T-cell (primary cell): ENCODE measurements at regions not wholly inside any gene's neighbourhood (a gene's known extent, or its start where the extent isn't known, plus 50 kb on each side); places are given as distances from the start of the nearest gene placed in this dataset.
"Not testable (repeated sequence)": the region's sequence is repeated elsewhere in the genome, so short reads cannot be mapped to it uniquely, and the experiment has no call there.

ENCODE experiments used
- ATAC-seq, 4 experiments: fragments of 200-7000 bp in 3 of 4; fragments of 150-1000 bp in 1 of 4; cut with Tn5 transposase; replicated peaks in 1 of 4; 1 replicate in 3 of 4; 2 replicates in 1 of 4; pipeline ENCODE4 v1.10.0; 2021; ENCODE audit warnings: moderate library complexity in 3 of 4, mild to moderate bottlenecking in 2 of 4, moderate number of reproducible peaks in 1 of 4
- CTCF ChIA-PET, 2 donors: fragments of 300-600 bp; sonication (Branson Sonifier 250); formaldehyde crosslinking; loops; one replicate each; lab custom pipeline; 2022; ENCODE audit warnings: antibody characterized with exemption in 2 of 2; lab: Charles Lee
- POLR2A ChIA-PET, 2 donors: fragments of 300-600 bp; sonication (Branson Sonifier 250); formaldehyde crosslinking; loops; one replicate each; lab custom pipeline; 2022; ENCODE audit warnings: antibody characterized with exemption in 2 of 2; lab: Charles Lee
- DNase-seq, 35 experiments: peaks; one replicate each; pipeline versions ENCODE4 v3.0.0 to v3.0.0-alpha.2; 2013 to 2023
- H3K27ac ChIP-seq: one replicate; pipeline ENCODE4 v1.5.1; 2013; ENCODE audit warnings: low read length
- H3K27me3 ChIP-seq, 2 experiments: replicated peaks in 1 of 2; 1 replicate in 1 of 2; 2 replicates in 1 of 2; pipeline versions ENCODE4 v1.6.1 to v1.7.0; 2013; ENCODE audit warnings: low read length in 1 of 2, mixed read lengths in 1 of 2; ENCODE audit not compliant: control insufficient read depth in 2 of 2, insufficient read depth in 2 of 2; ENCODE audit errors: extremely low read depth in 1 of 2
- H3K36me3 ChIP-seq, 2 donors: 1 replicate in 1 of 2; 2 replicates in 1 of 2; pipeline versions ENCODE4 v1.6.1 to v1.7.0; 2013; ENCODE audit warnings: low read length in 1 of 2; ENCODE audit not compliant: control insufficient read depth in 2 of 2, insufficient read depth in 1 of 2; ENCODE audit errors: extremely low read depth in 1 of 2
- H3K4me1 ChIP-seq, 2 experiments: 1 replicate in 1 of 2; 2 replicates in 1 of 2; pipeline versions ENCODE4 v1.6.1 to v1.7.0; 2013; ENCODE audit warnings: low read length in 2 of 2, mixed read lengths in 1 of 2; ENCODE audit not compliant: insufficient read depth in 2 of 2, control insufficient read depth in 1 of 2; ENCODE audit errors: extremely low read depth in 1 of 2
- H3K4me3 ChIP-seq, 2 donors: 1 replicate in 1 of 2; 2 replicates in 1 of 2; pipeline versions ENCODE4 v1.5.1 to v1.7.0; 2013; ENCODE audit warnings: mild to moderate bottlenecking in 2 of 2, low read length in 1 of 2, moderate library complexity in 1 of 2; ENCODE audit not compliant: control insufficient read depth in 1 of 2; ENCODE audit errors: extremely low read depth in 1 of 2
- H3K9me3 ChIP-seq: 2 replicates; pipeline ENCODE4 v1.7.0; 2013
- H3K27ac Mint-ChIP-seq, 2 donors: one replicate each; pipeline ENCODE4 v1.8.0; 2020 to 2021; ENCODE audit warnings: mild to moderate bottlenecking in 2 of 2, mixed read lengths in 2 of 2
- H3K27me3 Mint-ChIP-seq, 2 donors: one replicate each; pipeline ENCODE4 v1.8.0; 2021 to 2022; ENCODE audit warnings: mixed read lengths in 2 of 2
- H3K36me3 Mint-ChIP-seq: one replicate; pipeline ENCODE4 v1.8.0; 2021; ENCODE audit warnings: mixed read lengths
- H3K4me1 Mint-ChIP-seq, 3 donors: one replicate each; pipeline ENCODE4 v1.8.0; 2020 to 2022; ENCODE audit warnings: mixed read lengths in 3 of 3, mild to moderate bottlenecking in 1 of 3
- H3K4me3 Mint-ChIP-seq, 3 donors: one replicate each; pipeline ENCODE4 v1.8.0; 2020 to 2022; ENCODE audit warnings: mild to moderate bottlenecking in 3 of 3, mixed read lengths in 3 of 3, moderate library complexity in 3 of 3
- H3K9me3 Mint-ChIP-seq, 3 donors: one replicate each; pipeline ENCODE4 v1.8.0; 2020 to 2022; ENCODE audit warnings: mixed read lengths in 3 of 3
- WGBS: methylation state at CpG from one replicate; pipeline ENCODE4 v1.1.5; 2013; ENCODE audit warnings: missing lambda C conversion rate; ENCODE audit not compliant: insufficient coverage; 5-methylcytosine and 5-hydroxymethylcytosine counted together

DNA sequence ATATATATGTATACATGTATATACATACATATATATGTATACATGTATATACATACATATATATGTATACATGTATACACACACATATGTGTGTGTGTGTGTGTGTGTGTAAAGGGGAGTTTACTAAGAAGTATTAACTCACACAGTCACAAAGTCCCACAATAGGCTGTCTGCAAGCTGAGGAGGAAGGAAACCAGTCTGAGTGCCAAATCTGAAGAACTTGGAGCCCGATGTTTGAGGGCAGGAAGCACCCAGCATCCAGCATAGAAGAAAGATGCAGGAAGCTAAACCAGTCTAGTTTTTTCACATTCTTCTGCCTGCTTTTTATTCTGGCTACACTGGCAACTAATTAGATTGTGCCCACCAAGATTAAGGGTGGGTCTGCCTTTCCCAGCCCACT lies 591.5 kb downstream of the PRR16 start:
- POLR2A ChIA-PET: no interaction called here
- DNase-seq (no peak), ATAC-seq (no peak)
- H3K9me3 ChIP-seq: peaks cover 2% of the 10 kb centered on the region
- Mint-ChIP-seq H3K4me1 (no peaks in the 10 kb centered on the region), H3K27me3 (no peaks in the 10 kb centered on the region), H3K9me3 (peaks cover 6 to 12% (median 9%) of the 10 kb centered on the region in 3 donors), H3K4me3 (no peak overlapping the region), H3K36me3 (no peaks in the 10 kb centered on the region), H3K27ac (no peak overlapping the region)
- H3K36me3 ChIP-seq: no peaks in the 10 kb centered on the region
- CTCF ChIA-PET: no interaction called here
- WGBS: 0% methylated on average over 1 of the region's 1 CpG
- H3K4me3 ChIP-seq: no peak overlapping the region
- H3K4me1 ChIP-seq: no peaks in the 10 kb centered on the region
- no peaks in the 10 kb centered on the region for H3K27me3 ChIP-seq
- H3K27ac ChIP-seq: no peak overlapping the region

- H3K27me3 Mint-ChIP-seq, H3K36me3 Mint-ChIP-seq, CTCF ChIA-PET, H3K9me3 ChIP-seq, POLR2A ChIA-PET, H3K27ac ChIP-seq, H3K4me3 Mint-ChIP-seq, H3K4me3 ChIP-seq, H3K27ac Mint-ChIP-seq, H3K4me1 ChIP-seq, H3K4me1 Mint-ChIP-seq, DNase-seq, H3K36me3 ChIP-seq, ATAC-seq, H3K27me3 ChIP-seq: not testable (repeated sequence)
- H3K9me3 Mint-ChIP-seq: peaks cover 0 to 12% (median 11%) of the 10 kb centered on the region in 3 donors
- WGBS: 83% methylated on average over 22 of the region's 23 CpGs
Observed at GRCh38 chr5:121064241-121064640, 600.1 kb downstream of the PRR16 start.

DNA sequence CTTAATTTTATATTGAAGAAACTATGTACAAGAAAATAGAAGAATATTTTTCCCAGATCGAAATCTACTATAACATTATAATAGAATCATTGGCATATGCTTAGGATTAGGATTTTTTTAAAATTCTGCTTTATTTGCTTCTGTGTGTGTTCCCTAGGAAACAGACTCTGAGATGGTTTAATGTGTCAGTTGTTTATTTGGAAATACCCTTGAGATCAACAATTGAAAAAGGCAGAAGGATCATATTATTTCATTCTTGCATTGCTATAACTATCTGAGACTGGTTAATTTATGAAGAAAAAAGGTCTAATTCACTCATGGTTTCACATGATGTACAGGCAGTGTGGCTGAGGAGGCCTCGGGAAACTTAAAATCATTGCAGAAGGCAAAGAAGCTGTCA lies 622.6 kb downstream of the PRR16 start:
- H3K27me3 Mint-ChIP-seq: no peaks in the 10 kb centered on the region
- H3K27ac Mint-ChIP-seq: no peak overlapping the region
- Histone ChIP-seq H3K27ac (no peak overlapping the region), H3K9me3 (no peaks in the 10 kb centered on the region), H3K36me3 (no peaks in the 10 kb centered on the region), H3K4me1 (no peaks in the 10 kb centered on the region), H3K4me3 (no peak overlapping the region), H3K27me3 (no peaks in the 10 kb centered on the region)
- DNase-seq (no peak), ATAC-seq (no peak)
- no peaks in the 10 kb centered on the region for H3K36me3 Mint-ChIP-seq
- ChIA-PET POLR2A (no interaction called here), CTCF (no interaction called here)
- H3K4me1 Mint-ChIP-seq: no peaks in the 10 kb centered on the region
- WGBS: no CpG with 5 or more reads among the region's 2 CpGs
- H3K9me3 Mint-ChIP-seq: peaks cover 3 to 28% (median 16%) of the 10 kb centered on the region in 3 donors
- no peak overlapping the region for H3K4me3 Mint-ChIP-seq

DNA sequence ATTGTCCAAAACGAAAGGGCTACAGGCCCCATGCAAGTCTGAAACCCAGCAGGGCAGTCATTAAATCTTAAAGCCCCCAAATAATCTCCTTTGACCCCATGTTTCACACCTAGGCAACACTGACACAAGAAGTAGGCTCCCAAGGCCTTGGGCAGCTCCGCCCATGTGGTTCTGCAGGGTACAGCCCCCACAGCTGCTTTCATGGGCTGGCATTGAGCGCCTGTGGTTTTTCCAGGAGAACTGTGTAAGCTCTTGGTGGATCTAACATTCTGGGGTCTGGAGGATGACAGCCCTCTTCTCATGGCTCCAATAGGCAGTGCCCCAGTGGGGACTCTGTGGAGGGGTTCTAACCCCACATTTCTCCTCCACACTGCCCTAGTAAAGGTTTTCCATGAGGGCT lies 623.5 kb downstream of the PRR16 start:
- Mint-ChIP-seq H3K36me3 (no peaks in the 10 kb centered on the region), H3K9me3 (peaks cover 9 to 28% (median 16%) of the 10 kb centered on the region in 3 donors), H3K27ac (no peak overlapping the region), H3K4me3 (no peak overlapping the region), H3K27me3 (no peaks in the 10 kb centered on the region), H3K4me1 (no peaks in the 10 kb centered on the region)
- ChIA-PET POLR2A (no interaction called here), CTCF (no interaction called here)
- no CpG with 5 or more reads among the region's 3 CpGs for WGBS
- Histone ChIP-seq H3K4me3 (no peak overlapping the region), H3K9me3 (no peaks in the 10 kb centered on the region), H3K27ac (no peak overlapping the region), H3K4me1 (no peaks in the 10 kb centered on the region), H3K36me3 (no peaks in the 10 kb centered on the region), H3K27me3 (no peaks in the 10 kb centered on the region)
- ATAC-seq (no peak), DNase-seq (no peak)

GRCh38 chr5:121088341-121088740 lies 624.2 kb downstream of the PRR16 start:
- H3K27ac ChIP-seq: no peak overlapping the region
- no peaks in the 10 kb centered on the region for H3K9me3 ChIP-seq
- no peaks in the 10 kb centered on the region for H3K4me1 ChIP-seq
- no peaks in the 10 kb centered on the region for H3K36me3 ChIP-seq
- no peak for DNase-seq
- no peaks in the 10 kb centered on the region for H3K4me1 Mint-ChIP-seq
- H3K4me3 Mint-ChIP-seq: no peak overlapping the region
- peaks cover 10 to 28% (median 16%) of the 10 kb centered on the region in 3 donors for H3K9me3 Mint-ChIP-seq
- H3K36me3 Mint-ChIP-seq: no peaks in the 10 kb centered on the region
- no peaks in the 10 kb centered on the region for H3K27me3 ChIP-seq
- POLR2A ChIA-PET: no interaction called here
- H3K27me3 Mint-ChIP-seq: no peaks in the 10 kb centered on the region
- CTCF ChIA-PET: no interaction called here
- ATAC-seq: no peak
- H3K27ac Mint-ChIP-seq: no peak overlapping the region
- no peak overlapping the region for H3K4me3 ChIP-seq
- WGBS: no CpG with 5 or more reads among the region's 2 CpGs

DNA sequence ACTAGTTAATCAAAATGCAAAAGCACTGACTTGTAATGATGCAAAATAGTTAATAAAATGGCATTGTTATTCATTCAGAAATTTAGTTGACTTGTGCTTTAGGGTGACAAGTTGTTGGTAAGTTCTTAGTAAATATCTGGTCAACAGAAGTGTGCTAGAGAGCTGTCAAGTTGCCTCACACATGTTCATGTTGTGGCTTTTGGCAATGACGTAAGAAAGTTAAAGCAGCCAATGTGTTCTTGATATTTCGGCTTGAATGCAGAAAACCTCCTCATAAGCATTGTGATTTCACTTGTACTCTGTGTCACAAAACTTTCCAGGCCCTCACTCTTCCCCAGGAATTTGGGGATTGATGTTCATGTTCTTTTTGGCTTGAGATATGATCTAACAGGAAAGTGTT lies 626.7 kb downstream of the PRR16 start:
- ATAC-seq: no peak
- POLR2A ChIA-PET: no interaction called here
- Mint-ChIP-seq H3K4me1 (no peaks in the 10 kb centered on the region), H3K27me3 (no peaks in the 10 kb centered on the region), H3K9me3 (peaks cover 6 to 19% (median 10%) of the 10 kb centered on the region in 3 donors), H3K27ac (no peak overlapping the region), H3K36me3 (no peaks in the 10 kb centered on the region), H3K4me3 (no peak overlapping the region)
- CTCF ChIA-PET: no interaction called here
- H3K27me3 ChIP-seq: no peaks in the 10 kb centered on the region
- H3K4me3 ChIP-seq: no peak overlapping the region
- no peak for DNase-seq
- no CpG with 5 or more reads among the region's 2 CpGs for WGBS
- H3K9me3 ChIP-seq: no peaks in the 10 kb centered on the region
- no peak overlapping the region for H3K27ac ChIP-seq
- H3K4me1 ChIP-seq: no peaks in the 10 kb centered on the region
- H3K36me3 ChIP-seq: no peaks in the 10 kb centered on the region

DNA sequence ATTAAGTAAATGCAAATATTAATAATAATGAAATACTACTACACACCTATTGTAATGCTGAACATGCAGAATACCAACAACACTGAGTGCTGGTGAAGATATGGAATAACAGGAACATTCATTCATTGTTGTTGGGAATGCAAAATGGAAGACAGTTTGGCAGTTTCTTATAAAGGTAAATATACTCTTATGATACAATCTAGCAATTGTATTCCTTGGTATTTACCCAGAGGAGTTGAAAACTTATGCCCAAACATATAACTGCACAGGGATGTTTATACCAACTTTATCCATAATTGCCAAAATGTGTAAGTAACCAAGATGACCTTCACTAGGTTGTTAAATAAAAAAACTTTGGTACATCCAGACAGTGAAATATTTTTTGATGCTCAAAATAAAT lies 636.8 kb downstream of the PRR16 start:
- Histone ChIP-seq H3K27ac (no peak overlapping the region), H3K9me3 (no peaks in the 10 kb centered on the region), H3K4me3 (no peak overlapping the region), H3K4me1 (no peaks in the 10 kb centered on the region), H3K27me3 (no peaks in the 10 kb centered on the region), H3K36me3 (no peaks in the 10 kb centered on the region)
- H3K9me3 Mint-ChIP-seq: peaks cover 5 to 14% (median 6%) of the 10 kb centered on the region in 3 donors
- no peak for ATAC-seq
- no peaks in the 10 kb centered on the region for H3K4me1 Mint-ChIP-seq
- H3K27me3 Mint-ChIP-seq: no peaks in the 10 kb centered on the region
- CTCF ChIA-PET: no interaction called here
- no peak overlapping the region for H3K4me3 Mint-ChIP-seq
- H3K27ac Mint-ChIP-seq: no peak overlapping the region
- no peaks in the 10 kb centered on the region for H3K36me3 Mint-ChIP-seq
- POLR2A ChIA-PET: no interaction called here
- DNase-seq: no peak
